C4-2B (cell line): ENCODE measurements at regions not wholly inside any gene's neighbourhood (a gene's known extent, or its start where the extent isn't known, plus 50 kb on each side); places are given as distances from the start of the nearest gene placed in this dataset.

Experiments used
- ZFX ChIP-seq: fragments of 450-650 bp; IDR thresholded peaks from 2 replicates; pipeline ENCODE4 v1.6.1; 2017
- TF ChIP-seq, protein P1 (sequence below): fragments of 450-650 bp; conservative IDR thresholded peaks from 2 replicates; pipeline ENCODE4 v1.5.1; 2017; ENCODE audit warnings: mild to moderate bottlenecking

DNA sequence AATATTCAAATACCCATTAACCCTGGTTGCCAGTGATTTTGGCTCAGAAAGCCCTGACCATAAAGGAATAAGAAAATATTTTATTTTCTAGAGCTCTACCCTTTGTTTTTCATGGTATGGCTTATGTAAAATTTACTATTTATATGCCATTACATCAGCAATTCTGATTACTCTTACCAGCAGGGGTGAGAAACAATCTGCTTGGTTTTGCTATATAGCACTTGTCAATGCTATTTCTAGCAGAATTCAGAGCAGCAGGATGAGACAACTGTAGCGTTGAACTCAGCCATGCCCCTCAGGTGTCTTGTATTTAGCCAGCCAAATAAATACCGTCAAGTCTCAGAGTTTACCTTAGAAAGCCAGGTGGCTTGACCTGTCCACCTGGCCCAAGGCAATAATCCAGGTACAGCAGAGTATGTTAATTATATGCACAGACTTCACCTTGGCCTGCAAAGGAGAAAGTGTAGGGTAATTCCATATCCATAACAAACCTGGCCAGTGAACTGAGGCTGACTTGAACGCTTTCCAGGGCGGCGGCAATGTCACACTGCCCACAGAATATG lies 1303.5 kb downstream of the RAPGEF2 start:
- TF ChIP-seq, protein P1, sequence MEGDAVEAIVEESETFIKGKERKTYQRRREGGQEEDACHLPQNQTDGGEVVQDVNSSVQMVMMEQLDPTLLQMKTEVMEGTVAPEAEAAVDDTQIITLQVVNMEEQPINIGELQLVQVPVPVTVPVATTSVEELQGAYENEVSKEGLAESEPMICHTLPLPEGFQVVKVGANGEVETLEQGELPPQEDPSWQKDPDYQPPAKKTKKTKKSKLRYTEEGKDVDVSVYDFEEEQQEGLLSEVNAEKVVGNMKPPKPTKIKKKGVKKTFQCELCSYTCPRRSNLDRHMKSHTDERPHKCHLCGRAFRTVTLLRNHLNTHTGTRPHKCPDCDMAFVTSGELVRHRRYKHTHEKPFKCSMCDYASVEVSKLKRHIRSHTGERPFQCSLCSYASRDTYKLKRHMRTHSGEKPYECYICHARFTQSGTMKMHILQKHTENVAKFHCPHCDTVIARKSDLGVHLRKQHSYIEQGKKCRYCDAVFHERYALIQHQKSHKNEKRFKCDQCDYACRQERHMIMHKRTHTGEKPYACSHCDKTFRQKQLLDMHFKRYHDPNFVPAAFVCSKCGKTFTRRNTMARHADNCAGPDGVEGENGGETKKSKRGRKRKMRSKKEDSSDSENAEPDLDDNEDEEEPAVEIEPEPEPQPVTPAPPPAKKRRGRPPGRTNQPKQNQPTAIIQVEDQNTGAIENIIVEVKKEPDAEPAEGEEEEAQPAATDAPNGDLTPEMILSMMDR: no peak
- no peak for TF ChIP-seq ZFX
